ENCODE measurements at regions not wholly inside any gene's neighbourhood (a gene's known extent, or its start where the extent isn't known, plus 50 kb on each side); places are given as distances from the start of the nearest gene placed in this dataset.
"Not testable (repeated sequence)": the region's sequence is repeated elsewhere in the genome, so short reads cannot be mapped to it uniquely, and the experiment has no call there.

DNA sequence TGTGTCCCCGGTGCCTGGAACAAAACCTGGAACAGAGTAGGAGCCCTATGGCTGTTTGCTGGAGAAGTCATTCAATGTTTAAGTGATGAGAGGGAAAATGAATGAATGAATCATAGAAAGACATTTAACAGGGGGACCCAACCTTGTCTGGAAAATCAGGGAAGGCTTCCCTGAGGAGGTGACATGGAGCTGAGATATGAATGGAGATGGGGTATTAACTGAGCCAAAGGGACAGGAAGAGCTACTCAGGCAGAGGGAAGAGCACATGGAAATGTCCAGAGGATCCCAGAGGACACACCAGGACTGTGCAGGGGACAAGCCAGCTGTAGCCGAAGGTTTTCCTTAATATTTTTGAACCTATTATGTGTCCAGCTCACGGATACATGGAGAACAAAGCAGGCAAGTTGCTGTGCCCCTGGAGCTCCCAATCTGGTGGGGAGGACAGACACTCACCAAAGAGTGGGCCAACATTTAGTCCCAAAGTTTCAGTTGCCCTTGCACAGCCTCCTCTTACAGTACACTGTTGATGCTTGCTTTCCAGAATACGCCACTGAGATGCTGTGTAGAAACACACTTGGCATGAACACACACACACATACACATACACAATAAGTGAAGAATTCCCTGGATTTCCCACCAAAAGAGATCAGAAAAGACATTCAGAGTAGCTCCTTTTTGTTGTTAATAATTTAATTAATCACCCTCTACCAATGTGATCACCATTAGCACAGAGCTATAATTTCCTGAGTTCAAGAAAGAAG, 77.0 kb upstream of the PTPN1 start:
- DNase-seq: no peak

DNA sequence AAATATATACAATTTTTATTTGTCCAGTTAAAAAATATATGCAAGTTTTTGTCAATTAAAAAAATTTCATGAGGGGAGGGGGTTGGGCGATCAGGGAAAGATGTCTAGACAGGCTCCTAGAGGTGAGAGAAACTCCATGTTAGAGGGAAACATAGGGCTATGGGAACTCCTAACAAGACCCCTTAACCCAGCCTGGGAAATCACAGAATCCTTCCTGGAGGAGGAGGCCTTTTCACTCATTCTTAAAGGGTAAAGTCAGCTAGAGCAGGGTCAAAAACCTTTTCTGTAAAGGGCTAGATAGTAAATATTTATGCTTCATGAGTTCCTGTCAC, 75.9 kb upstream of the PTPN1 start:
- DNase-seq: no peak

DNA sequence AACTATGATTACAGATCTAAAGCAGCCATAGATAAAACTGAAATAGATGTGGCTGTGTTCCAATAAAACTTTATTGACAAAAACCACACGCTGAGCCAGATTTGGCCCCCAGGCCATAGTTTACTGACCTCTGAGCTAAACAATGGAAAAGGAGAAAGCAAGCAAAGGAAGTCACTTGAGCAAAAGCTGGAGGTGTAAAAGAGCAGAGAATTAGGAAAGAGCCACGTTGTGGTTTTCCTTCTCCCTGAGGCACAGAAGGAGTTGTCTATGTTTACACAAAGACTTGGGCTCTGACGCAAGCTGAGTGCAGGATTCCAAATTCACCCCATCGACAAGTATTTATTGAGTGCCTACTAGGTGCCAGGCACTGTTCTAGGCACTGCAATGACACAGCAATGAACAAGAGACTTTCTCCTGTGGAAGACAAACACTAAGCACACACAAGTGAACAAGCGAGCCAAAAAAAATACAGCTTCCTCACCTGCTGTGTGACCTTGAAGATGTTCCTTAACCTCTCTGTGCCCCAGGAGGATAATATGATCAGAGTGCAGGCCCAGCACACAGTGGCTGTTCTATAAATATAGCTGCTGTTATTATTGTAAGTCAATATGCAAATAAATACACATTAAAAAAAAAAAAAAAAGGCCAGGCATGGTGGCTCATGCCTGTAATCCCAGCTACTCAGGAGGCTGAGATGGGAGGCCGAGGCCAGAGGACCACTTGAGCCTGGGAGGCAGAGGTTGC, 75.4 kb upstream of the PTPN1 start:
- no peak for DNase-seq

DNA sequence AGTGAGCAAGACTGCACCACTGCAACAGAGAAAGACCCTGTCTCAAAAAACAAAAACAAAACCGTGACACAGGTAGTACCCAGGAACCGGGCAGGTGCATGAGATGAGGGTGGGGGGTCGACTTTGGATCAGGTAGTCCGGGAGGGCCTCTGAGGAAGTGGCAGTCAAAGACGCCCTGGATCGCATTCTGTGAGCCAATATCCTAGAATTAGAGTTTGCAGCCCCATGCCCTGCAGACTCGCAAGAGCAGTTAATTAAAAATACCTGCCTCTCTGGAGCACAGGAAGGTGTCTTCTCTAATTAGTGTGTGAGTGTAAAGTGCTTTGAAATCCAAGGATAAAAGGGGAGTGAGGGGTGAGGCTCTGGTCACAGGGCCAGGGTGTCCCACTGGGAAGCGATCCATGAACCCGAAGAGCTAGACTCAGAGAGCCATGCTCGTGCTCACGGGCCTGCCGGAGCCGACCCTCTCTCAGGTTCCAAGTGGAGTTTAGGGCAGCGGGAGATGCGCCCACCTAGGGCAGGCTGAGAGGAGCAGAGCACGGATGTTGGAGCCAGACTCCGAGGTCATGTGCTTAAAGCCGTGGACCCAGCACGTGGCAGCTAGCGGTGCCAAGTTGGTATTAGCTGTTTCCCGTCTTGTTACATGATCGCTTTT, 74.7 kb upstream of the PTPN1 start:
- DNase-seq: no peak

DNA sequence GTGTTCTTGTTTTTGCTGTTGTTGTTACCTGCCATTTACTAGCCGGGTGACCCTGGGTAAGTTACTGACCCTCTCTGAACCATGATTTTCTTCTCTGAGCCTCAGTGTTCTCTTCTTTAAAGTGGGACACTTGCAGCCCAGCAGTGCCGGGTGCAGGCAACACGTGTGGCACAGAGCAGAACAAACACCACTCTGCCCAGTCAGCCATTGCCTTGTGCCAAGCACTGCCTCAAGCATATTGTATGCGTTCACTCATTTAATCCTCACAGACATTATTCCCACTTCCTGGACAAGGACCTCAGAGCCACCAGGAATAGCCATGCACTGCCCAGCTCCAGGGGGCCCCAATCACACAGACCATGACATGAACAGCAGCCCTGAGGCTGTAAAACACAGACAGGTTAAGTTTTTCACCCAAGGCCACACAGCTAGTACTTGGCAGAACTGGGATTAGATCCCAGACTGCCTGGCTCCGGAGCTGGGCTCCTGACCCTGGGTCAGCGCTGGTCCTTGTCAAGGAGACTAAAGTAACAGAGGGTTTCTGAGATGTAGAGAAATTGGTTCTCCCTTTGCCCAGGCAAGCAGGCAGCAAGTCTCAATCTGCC, 74.0 kb upstream of the PTPN1 start:
- no peak for DNase-seq

DNA sequence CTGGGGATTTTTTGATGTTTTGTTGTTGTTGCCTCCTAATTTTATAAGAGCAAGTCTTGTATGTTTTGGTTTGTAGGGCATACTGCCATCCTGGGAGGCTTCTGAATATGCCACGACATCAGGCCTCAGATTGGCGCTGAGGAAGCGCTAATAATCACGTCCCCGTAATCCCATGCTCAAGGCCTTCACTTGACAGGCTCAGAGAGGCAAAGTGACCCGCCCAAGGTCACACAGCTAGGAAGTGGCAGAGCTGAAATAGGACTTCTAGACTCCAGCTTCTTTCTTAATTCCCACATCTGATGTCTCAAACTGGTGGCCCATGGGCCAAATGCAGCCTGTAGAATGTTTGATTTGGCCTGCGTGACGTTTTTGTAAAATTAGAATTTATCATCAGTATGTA, 73.5 kb upstream of the PTPN1 start:
- DNase-seq: no peak

DNA sequence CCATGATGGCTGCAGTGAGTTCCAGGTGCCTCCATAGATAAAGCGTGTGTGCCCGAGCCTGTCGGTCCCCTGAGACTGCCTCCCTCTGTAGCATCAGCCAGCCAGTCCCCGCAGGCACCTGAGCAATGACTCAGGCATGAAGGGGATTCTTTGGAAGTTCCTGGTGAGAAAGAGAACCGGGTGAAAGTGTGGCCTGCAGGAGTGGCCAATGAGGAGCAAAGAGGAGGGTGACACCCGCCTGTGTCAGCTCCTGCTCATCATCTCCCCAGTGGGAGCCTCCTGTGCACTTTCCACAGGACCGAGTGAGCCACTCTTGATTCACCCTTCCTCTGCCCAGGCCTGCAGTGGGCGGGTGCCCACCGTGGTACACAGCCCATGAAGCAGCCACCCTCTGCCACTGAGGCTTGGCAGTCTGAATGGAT, 71.2 kb upstream of the PTPN1 start:
- DNase-seq: no peak

DNA sequence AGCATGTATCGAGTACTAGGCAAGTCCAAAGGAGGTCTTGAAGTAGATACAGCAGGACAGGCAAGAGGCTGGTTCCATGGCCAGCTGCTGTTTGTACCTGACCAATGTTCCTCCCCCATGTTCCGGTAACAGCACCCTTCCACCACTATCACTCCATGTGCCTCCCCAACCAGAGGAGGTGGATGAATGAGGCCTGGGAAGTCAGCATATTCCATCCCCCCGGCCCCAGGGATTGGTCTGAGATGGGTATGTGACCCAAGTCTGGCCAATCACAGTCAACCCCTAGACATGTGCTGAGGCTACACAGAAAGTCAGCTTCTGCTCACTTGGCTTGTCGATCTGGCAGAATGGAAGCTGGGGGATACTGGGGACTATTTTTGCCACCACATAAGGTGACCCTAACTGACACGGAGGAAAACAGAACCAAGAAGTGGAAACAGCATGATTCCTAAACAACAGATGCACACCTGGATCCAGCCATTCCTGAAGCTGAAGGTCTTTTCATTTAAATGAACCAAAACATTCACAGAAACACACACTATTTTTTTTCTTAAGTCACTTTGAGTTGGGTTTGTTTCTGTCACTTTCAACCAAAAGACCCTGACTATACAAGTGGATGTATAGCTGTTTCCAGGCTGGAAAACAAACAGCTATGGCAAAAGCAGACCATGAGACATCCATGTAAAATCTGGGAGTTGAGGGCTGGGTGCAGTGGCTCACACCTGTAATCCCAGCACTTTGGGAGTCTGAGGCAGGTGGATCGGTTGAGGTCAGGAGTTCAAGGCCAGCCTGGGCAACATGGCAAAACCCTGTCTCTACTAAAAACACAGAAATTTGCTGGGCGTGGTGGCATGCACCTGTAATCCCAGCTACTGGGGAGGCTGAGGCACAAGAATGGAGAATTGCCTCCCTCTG, 70.4 kb upstream of the PTPN1 start:
- DNase-seq: no peak

DNA sequence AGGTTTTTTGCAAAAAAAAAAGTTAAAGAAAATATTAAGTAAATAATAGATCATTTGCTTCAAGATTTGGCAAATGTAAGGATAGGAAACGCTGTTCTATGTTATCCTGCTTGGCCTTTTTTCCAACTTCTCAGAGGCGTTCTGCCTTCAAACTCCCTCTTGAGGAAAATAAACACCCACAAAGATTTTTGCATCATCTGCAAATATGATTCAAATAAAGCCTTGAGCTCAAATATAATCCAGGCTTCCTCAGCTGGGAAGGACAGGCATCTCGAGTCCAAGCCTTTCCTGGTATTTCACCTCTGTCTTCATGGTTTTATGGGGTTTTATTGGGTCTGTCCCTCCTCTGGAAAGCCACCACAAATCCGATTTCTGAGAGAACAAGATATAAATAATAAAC, 67.7 kb upstream of the PTPN1 start:
- no peak for DNase-seq

DNA sequence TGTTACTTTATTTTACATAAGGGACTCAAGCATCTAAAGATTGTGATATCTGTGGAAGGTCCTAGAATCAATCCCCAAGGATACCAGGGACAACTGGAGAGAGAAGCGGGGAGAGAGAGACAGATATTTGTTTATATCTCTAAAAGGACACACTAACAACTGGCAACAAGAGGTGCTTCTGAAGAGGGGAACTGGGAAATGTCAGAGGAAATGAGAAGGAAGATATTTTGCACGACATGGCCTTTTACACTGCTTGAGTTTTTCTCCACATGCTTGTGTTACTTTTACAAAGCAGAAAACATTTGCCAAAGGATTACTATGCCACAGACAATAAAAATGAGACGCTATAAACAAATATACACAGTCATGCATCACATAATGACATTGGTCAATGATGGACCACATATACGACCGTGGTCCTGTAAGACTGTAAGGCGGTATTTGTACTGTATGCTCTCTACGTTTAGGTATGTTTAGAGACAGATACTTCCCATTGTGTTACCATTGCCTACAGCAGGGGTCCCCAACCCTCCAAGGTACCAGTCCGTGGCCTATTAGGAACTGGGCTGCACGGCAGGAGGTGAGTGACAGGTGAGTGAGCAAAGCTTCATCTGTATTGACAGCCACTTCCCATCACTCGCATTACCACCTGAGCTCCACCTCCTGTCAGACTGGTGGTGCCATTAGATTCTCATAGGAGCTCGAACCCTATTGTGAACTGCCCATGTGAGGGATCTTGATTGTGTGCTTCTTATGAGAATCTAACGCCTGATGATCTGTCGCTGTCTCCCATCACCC, 64.6 kb upstream of the PTPN1 start:
- no peak for DNase-seq

DNA sequence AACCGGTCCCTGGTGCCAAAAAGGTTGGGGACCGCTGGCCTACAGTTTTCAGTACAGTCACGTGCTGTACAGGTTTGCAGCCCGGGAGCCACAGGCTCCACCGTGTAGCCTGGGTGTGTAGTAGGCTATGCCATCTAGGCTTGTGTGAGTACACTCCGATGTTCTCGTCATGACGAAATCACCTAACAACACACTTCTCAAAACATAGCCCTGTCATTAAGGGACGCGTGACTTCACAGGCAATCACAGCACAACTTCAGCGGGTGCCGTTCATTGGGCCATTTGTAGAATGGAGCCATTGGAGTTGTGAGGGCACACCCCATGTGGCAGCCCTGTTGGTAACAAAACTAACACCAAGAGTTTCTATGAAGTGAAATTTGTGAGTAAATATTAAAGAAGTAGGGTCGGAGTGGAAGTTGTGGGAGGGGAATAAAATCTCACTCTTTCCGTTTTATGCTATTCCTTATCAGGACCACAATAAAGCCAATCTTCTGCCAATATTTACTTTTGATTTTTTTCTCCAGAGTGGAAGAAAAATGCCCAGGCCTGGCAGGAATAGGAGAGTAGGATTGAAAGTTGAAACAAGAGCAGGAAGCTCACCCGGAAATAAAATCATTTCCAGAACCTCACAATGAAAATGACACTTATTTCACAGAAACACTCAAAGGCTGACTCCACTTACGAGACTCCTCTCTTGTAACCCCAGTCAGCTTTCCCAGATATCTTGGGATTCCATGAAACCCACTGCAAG, 63.7 kb upstream of the PTPN1 start:
- no peak for DNase-seq

DNA sequence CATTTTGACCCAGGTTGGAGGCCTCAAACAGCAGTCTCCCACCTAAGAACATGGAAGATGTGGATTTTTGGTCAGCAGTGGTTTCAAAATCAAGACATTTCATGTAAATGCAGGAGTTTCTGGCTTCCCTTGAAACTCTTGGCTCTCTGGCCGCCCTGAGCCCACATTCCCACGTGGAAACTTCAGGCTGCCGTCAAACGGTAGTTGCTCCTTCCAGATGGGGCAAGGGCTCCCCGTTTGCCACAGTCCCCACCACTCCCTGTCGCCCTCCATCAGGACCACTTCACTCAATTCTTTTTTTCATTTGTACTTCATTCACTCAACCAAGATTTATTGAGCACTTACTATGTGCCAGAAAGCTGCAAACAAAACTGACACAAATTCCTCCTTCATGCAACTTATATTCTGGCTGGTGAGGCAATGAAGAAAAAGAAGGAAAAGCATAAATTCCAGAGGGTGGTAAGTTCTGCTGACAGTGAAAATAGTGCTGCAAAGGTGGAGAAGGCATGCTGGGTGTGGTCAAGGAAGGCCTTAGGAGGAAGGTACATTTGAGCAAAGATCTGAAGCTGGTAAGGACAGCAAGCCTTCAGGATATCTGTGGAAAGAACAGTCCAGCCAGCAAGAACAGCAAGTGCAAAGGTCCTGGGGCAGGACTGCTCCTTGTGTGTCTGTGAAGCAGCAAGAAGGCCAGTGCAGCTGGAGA, 62.9 kb upstream of the PTPN1 start:
- DNase-seq: no peak

DNA sequence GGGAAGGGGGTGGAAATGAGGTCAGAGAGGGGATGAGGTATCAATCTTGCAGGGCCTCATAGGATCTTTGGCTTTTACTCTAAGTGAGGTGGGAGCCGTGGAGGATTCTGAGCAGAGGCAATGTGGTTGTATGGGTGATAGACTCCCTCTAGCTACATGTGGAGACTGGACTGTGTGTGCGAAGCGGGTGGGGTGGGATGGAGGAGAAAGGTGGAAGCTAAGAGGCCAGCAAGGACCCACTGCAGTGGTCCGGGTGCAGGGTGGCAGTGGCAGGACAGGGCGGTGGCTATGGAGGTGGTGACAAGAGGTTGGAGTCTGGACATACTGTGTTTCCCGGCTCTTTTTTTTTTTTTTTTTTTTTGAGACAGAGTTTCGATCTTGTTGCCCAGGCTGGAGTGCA, 62.4 kb upstream of the PTPN1 start:
- DNase-seq: no peak

DNA sequence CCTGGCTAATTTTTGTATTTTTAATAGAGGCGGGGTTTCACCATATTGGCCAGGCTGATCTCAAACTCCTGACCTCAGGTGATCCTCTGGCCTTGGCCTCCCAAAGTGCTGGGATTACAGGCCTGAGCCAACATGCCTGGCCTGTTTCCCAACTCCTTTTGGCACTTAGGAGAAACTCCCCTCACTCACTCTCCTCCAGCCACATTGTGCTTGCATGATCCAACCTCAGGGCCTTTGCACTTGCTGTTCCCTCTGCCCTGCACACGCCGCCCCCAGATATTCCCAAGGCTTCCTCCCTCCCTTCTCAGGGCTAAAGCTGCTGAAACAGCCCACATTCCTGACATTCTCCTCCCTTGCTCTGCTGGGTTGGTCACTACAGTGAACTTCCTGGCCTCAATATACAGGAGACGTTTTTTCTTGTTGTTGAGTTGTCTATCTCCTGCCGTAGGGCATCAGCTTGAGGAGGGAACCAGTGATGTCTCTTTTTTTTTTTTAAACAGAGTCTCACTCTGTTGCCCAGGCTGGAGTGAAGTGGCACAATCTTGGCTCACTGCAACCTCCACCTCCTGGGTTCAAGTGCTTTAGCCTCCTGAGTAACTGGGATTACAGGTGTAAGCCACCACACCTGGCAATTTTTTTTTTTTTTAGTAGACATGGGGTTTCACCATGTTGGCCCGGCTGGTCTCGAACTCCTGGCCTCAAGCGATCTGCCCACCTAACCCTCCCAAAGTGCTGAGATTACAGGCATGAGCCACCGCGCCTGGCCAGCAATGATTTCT, 61.4 kb upstream of the PTPN1 start:
- DNase-seq: not testable (repeated sequence)

DNA sequence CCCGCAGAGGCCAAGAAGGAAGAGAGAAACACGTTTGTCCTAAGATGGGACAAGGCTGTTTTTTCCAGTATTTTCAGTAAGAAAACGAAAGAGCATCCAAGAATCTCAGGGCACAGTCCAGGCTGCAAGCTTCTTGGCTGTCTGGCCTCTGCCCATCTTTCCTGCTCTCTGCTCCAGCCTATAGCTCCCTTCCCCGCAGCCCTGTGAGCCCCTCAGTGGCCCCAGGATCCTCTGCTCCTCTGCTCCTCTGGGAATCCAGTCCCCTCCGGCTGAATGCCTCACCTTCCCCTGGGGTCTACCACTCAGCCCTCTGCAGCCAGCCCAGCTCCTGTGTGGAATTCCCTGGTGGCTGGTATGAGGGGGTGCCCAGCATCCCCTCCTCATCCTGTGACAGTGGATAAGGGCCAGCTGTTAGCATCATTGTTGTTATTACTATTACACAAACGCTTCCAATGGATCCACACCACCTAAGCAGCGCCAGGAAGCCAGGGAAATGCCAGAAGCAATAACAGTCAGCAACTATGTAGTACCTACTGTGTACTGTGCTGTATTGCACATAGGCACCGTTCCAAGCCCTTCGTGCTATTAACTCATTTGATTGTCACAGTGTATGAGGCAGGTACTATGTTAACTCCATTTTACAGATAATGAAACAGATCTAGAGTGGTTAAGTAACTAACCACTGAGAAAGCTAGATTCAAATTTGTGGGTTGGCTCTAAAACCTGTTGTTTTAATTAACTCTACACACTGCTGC, 60.3 kb upstream of the PTPN1 start:
- no peak for DNase-seq

DNA sequence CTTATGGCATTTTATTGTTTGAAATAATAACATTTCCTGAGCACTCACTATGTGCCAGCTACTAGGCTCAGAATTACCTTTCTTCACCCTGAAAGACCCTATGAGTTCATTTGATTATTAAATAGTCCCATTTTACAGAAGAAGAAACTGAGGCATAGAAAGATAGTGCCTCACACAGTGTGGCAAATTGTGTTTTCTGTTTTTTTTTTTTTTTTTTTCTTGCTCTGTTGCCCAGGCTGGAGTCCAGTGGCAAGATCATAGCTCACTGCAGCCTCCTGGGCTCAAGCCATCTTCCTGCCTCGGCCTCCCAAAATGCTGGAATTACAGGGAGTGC, 59.7 kb upstream of the PTPN1 start:
- DNase-seq: no peak

DNA sequence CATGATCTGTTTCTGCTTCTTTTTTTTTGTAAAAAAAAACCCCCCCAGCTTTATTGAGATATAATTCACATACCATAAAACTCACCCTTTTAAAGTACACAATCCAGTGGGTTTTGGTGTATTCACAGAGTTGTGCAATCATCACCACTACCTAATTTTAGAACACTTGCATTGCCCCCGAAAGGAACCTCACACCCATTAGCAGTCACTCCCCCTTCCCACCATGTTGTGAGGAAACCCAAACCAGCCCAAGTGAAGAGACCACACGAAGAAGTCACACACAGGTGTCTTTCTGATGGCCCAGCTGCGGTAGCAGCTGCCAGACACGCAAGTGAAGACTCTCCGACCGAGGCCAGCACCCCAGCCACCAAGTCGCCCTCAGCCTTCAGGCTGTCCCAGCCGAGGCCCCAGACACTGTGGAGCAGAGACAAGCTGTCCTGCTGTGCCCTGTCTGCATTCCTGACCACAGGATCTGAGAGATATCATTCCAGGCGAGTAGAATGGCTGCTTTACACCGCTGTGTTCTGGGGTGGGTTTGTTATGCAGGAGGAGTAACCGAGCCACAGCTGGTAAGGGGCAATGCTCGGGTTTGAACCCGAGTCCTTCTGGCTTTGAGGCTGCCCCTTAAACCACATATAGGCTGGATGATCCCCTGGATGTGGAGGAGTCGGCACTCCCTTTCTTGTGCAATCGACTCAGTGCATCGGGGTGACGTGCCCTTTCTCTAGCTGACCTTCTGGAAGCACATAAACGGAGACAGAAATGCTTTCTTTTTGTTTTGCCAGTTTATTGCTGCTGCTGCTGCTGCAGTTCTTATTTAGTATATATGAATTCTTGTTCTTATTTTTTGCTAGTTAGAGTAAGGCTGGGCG, 59.1 kb upstream of the PTPN1 start:
- no peak for DNase-seq
